ENCODE measurements at regions not wholly inside any gene's neighbourhood (a gene's known extent, or its start where the extent isn't known, plus 50 kb on each side); places are given as distances from the start of the nearest gene placed in this dataset.

GRCh38 chr9:71498691-71499090 lies 269.6 kb downstream of the CEMIP2 start:
- no peak for TF ChIP-seq TAF1 (IDR thresholded peaks at IDR 0.05; ENCODE audit: low read depth, low read length)
- no peak for TF ChIP-seq POLR2AphosphoS5 (IDR thresholded peaks at IDR 0.05; ENCODE audit: low read depth, low read length)
- TF ChIP-seq POLR2A (IDR thresholded peaks at IDR 0.05; ENCODE audit: low read depth, low read length): no peak
- no peak for TF ChIP-seq SPI1 (IDR thresholded peaks at IDR 0.05; ENCODE audit: low read depth, low read length)
- no peak for TF ChIP-seq POU2F2 (IDR thresholded peaks at IDR 0.05; ENCODE audit: low read depth, low read length)

All from GM12891 (cell line).